ENCODE measurements at regions not wholly inside any gene's neighbourhood (a gene's known extent, or its start where the extent isn't known, plus 50 kb on each side); places are given as distances from the start of the nearest gene placed in this dataset.

DNA sequence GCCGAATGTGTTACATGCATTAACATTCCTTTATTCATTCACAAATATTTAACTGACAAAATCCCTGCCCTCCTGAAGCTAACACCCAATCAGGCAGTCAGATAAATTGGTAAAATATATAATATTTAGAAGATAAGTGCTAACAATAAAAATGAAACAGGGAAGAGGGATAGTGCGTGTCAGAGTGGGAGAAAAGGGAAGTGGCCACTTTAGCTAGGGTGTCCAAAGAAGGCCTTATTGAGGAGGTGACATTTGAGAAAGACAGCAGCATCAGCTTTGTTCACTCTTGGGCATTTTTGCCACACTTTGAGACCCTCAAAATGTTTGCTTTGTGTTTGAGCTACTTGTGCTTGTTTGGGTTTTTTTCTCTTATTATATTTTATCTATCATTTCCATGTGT, 317.8 kb downstream of the SNX13 start:
- TF ChIP-seq, protein P1, sequence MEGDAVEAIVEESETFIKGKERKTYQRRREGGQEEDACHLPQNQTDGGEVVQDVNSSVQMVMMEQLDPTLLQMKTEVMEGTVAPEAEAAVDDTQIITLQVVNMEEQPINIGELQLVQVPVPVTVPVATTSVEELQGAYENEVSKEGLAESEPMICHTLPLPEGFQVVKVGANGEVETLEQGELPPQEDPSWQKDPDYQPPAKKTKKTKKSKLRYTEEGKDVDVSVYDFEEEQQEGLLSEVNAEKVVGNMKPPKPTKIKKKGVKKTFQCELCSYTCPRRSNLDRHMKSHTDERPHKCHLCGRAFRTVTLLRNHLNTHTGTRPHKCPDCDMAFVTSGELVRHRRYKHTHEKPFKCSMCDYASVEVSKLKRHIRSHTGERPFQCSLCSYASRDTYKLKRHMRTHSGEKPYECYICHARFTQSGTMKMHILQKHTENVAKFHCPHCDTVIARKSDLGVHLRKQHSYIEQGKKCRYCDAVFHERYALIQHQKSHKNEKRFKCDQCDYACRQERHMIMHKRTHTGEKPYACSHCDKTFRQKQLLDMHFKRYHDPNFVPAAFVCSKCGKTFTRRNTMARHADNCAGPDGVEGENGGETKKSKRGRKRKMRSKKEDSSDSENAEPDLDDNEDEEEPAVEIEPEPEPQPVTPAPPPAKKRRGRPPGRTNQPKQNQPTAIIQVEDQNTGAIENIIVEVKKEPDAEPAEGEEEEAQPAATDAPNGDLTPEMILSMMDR (IDR thresholded peaks at IDR 0.05 in 4 of 5, conservative IDR thresholded peaks at IDR 0.05 in 1 of 5): no peak
- TF ChIP-seq POLR2A (IDR thresholded peaks at IDR 0.05): no peak
